ENCODE measurements at regions not wholly inside any gene's neighbourhood (a gene's known extent, or its start where the extent isn't known, plus 50 kb on each side); places are given as distances from the start of the nearest gene placed in this dataset.
"Not testable (repeated sequence)": the region's sequence is repeated elsewhere in the genome, so short reads cannot be mapped to it uniquely, and the experiment has no call there.

- no peak overlapping the region for H3K4me3 ChIP-seq (ENCODE audit: low read length)
- TF ChIP-seq CTCF (IDR thresholded peaks at IDR 0.05; ENCODE audit: insufficient read depth, low read depth, low read length, missing control alignments) = no peak
- no peak for DNase-seq (ENCODE audit: low read depth)
Measured at GRCh38 chr9:81002906-81003305, 686.4 kb downstream of the TLE1 start.

GRCh38 chr9:81002242-81002641 is 687.1 kb downstream of the TLE1 start:
- H3K4me3 ChIP-seq (ENCODE audit: low read length) = no peak overlapping the region
- TF ChIP-seq CTCF (IDR thresholded peaks at IDR 0.05; ENCODE audit: insufficient read depth, low read depth, low read length, missing control alignments) = no peak
- DNase-seq (ENCODE audit: low read depth) = peak; percentile 60

- no peak overlapping the region for H3K4me3 ChIP-seq (ENCODE audit: low read length)
- DNase-seq (ENCODE audit: low read depth) = peak; percentile 59
- no peak for TF ChIP-seq CTCF (IDR thresholded peaks at IDR 0.05; ENCODE audit: insufficient read depth, low read depth, low read length, missing control alignments)
Measured at GRCh38 chr9:80995759-80996158, 693.6 kb downstream of the TLE1 start.

- DNase-seq (ENCODE audit: low read depth) = peak; percentile 79
- TF ChIP-seq CTCF (IDR thresholded peaks at IDR 0.05; ENCODE audit: insufficient read depth, low read depth, low read length, missing control alignments) = no peak
Measured at GRCh38 chr9:80994892-80995291, 694.5 kb downstream of the TLE1 start.

GRCh38 chr9:80985595-80985994 is 703.8 kb downstream of the TLE1 start:
- DNase-seq (ENCODE audit: low read depth); H3K4me3 ChIP-seq (ENCODE audit: low read length): not testable (repeated sequence)

More at GRCh38 chr9:80994892-80995291, 694.5 kb downstream of the TLE1 start:
- H3K4me3 ChIP-seq (ENCODE audit: low read length) = no peak overlapping the region

GRCh38 chr9:80976403-80976802 is 712.9 kb downstream of the TLE1 start:
- TF ChIP-seq CTCF (IDR thresholded peaks at IDR 0.05; ENCODE audit: insufficient read depth, low read depth, low read length, missing control alignments) = no peak
- DNase-seq (ENCODE audit: low read depth) = no peak
- H3K4me3 ChIP-seq (ENCODE audit: low read length) = no peak overlapping the region

- DNase-seq (ENCODE audit: low read depth); H3K4me3 ChIP-seq (ENCODE audit: low read length): not testable (repeated sequence)
Measured at GRCh38 chr9:80970377-80970776, 719.0 kb downstream of the TLE1 start.

- TF ChIP-seq CTCF (IDR thresholded peaks at IDR 0.05; ENCODE audit: insufficient read depth, low read depth, low read length, missing control alignments) = no peak
- no peak overlapping the region for H3K4me3 ChIP-seq (ENCODE audit: low read length)
- DNase-seq (ENCODE audit: low read depth) = peak; percentile 40
Measured at GRCh38 chr9:80968611-80969010, 720.7 kb downstream of the TLE1 start.
